ENCODE measurements at regions not wholly inside any gene's neighbourhood (a gene's known extent, or its start where the extent isn't known, plus 50 kb on each side); places are given as distances from the start of the nearest gene placed in this dataset.
"Not testable (repeated sequence)": the region's sequence is repeated elsewhere in the genome, so short reads cannot be mapped to it uniquely, and the experiment has no call there.

- TF ChIP-seq EZH2 (IDR thresholded peaks at IDR 0.05; ENCODE audit: insufficient read depth, poor library complexity, severe bottlenecking); EZH2phosphoT487 (IDR thresholded peaks at IDR 0.05; ENCODE audit: insufficient read depth, low read depth): not testable (repeated sequence)
These were observed 189.1 kb upstream of the JADE1 start for GRCh38 chr4:128620279-128620965.

Measured in GM23248 (cell line).